ENCODE measurements at regions not wholly inside any gene's neighbourhood (a gene's known extent, or its start where the extent isn't known, plus 50 kb on each side); places are given as distances from the start of the nearest gene placed in this dataset.

DNA sequence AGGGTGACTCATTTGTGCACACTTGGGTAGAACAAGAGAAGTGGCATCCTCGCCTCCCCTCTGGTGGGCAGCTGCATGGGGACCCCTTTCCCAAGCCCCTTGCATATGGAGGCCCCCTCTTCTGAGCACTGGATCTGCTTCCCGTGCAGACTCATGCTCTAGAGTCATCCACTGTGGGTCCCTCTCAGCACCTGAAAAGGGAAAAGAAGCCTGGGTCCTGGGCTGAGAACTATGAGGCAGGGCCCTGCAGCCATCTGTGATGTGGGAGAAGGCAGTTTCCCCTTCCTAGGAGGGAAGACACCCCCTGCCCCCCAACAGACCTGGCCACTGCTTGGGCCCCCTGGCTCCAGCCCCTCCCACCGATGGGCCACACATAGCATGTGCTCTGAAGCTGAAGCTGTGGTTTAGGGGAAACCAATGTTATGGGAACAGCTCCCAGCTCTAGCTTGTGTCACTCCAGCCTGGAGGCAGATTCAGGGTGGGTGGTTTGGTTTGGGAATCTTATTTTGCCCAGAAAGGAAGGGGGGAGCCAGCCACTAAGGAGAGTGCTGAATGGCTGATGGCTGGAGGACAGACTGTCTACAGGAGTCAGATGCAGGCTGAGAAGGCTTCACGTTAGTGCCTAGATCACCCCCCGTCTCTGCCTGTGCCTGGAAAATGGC is 172.8 kb downstream of the GLI2 start:
- Histone ChIP-seq H3K27ac (ENCODE audit: low read length) (no peak overlapping the region), H3K9me3 (ENCODE audit: low read length) (no peaks in the 10 kb centered on the region), H3K27me3 (ENCODE audit: insufficient read depth, low read depth, low read length) (no peaks in the 10 kb centered on the region), H3K9ac (ENCODE audit: low read length) (no peak overlapping the region), H2AFZ (ENCODE audit: low read depth, low read length) (no peak overlapping the region), H3K9me2 (ENCODE audit: insufficient read depth, low read length) (no peaks in the 10 kb centered on the region), H3K4me2 (ENCODE audit: low read length) (no peak overlapping the region), H3K79me2 (replicated peaks; ENCODE audit: insufficient read depth, low read length) (no peaks in the 10 kb centered on the region), H4K20me1 (ENCODE audit: insufficient read depth) (no peaks in the 10 kb centered on the region), H3K4me3 (ENCODE audit: low read length) (no peak overlapping the region), H3K36me3 (ENCODE audit: insufficient read depth, low read length) (no peaks in the 10 kb centered on the region), H3F3A (ENCODE audit: insufficient read depth, low read length, poor library complexity, severe bottlenecking) (no peaks in the 10 kb centered on the region)
- TF ChIP-seq EP300 (conservative IDR thresholded peaks at IDR 0.05; ENCODE audit: poor library complexity, severe bottlenecking) (no peak), SMC3 (conservative IDR thresholded peaks at IDR 0.05; ENCODE audit: poor library complexity) (no peak), RAD21 (conservative IDR thresholded peaks at IDR 0.05) (no peak), EZH2 (IDR thresholded peaks at IDR 0.05; ENCODE audit: borderline replicate concordance, insufficient read depth, low read length, poor library complexity, severe bottlenecking) (no peak), TAF1 (IDR thresholded peaks at IDR 0.05; ENCODE audit: low read depth) (no peak), MXI1 (conservative IDR thresholded peaks at IDR 0.05; ENCODE audit: poor library complexity, severe bottlenecking) (no peak), REST (IDR thresholded peaks at IDR 0.05; ENCODE audit: borderline replicate concordance) (no peak)

DNA sequence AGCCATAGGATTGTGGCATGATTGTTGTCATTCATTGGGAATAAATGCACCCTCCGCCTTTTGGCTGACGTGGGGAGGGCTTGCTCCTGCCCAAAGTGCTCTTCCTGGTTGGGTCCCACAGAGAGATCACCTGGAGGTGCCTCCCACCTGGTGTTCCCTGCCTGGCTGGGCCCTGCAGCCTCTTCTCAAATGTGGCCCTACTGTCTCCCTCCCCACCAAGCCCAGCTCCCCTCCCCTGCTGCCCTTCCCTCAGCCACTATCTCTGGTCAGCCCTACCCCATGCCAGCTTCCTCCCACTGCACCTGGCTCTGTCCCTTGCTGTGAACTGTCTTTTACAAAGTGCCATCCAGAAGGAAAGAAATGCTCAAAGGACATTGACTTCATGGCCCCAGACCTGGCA is 173.4 kb downstream of the GLI2 start:
- H2AFZ ChIP-seq (ENCODE audit: low read depth, low read length): no peak overlapping the region
- no peaks in the 10 kb centered on the region for H3K27me3 ChIP-seq (ENCODE audit: insufficient read depth, low read depth, low read length)
- H3K36me3 ChIP-seq (ENCODE audit: insufficient read depth, low read length): no peaks in the 10 kb centered on the region
- no peaks in the 10 kb centered on the region for H3K79me2 ChIP-seq (replicated peaks; ENCODE audit: insufficient read depth, low read length)
- TF ChIP-seq TAF1 (IDR thresholded peaks at IDR 0.05; ENCODE audit: low read depth) (no peak), POLR2AphosphoS5 (IDR thresholded peaks at IDR 0.05) (no peak), SMC3 (conservative IDR thresholded peaks at IDR 0.05; ENCODE audit: poor library complexity) (no peak), EP300 (conservative IDR thresholded peaks at IDR 0.05; ENCODE audit: poor library complexity, severe bottlenecking) (no peak), REST (IDR thresholded peaks at IDR 0.05; ENCODE audit: borderline replicate concordance) (no peak)
- no peak overlapping the region for H3K4me3 ChIP-seq (ENCODE audit: low read length)
- no peaks in the 10 kb centered on the region for H3K9me2 ChIP-seq (ENCODE audit: insufficient read depth, low read length)
- H3K9ac ChIP-seq (ENCODE audit: low read length): no peak overlapping the region
- no peaks in the 10 kb centered on the region for H4K20me1 ChIP-seq (ENCODE audit: insufficient read depth)
- no peak overlapping the region for H3K27ac ChIP-seq (ENCODE audit: low read length)
- no peaks in the 10 kb centered on the region for H3K9me3 ChIP-seq (ENCODE audit: low read length)
- H3F3A ChIP-seq (ENCODE audit: insufficient read depth, low read length, poor library complexity, severe bottlenecking): no peaks in the 10 kb centered on the region
- H3K4me2 ChIP-seq (ENCODE audit: low read length): no peak overlapping the region

Measured in neural cell (in vitro differentiated cells).